ENCODE measurements at regions not wholly inside any gene's neighbourhood (a gene's known extent, or its start where the extent isn't known, plus 50 kb on each side); places are given as distances from the start of the nearest gene placed in this dataset.
A peak's percentile ranks its signal among the peaks of the same experiment; 100 is the strongest.

DNA sequence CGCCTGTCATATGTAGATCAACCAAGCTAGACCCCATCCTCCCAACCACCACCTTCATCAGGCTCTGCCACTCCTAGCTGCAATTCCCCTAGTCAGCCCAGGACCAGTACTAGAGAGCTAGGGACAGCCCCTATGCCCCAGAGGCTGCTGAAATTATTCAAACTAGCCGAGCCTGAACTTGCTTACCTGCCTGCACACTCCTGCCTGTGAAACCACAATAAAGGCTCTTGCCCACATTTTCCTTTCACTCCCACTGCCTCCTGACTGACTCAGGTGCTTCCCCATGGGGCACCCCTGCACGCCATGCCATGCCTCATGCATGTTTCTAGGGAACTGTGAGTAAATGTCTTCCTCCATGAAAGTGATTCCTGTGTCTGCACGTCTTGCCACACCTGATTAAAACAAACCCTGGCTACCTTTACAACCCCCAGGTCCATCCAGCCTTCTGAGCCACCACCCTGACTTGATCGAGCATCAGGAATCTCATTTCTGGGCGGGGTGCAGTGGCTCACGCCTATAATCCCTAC lies 66.5 kb upstream of the IER3 start:
- TF ChIP-seq TCF12 (IDR thresholded peaks at IDR 0.05; ENCODE audit: low read depth) = no peak

DNA sequence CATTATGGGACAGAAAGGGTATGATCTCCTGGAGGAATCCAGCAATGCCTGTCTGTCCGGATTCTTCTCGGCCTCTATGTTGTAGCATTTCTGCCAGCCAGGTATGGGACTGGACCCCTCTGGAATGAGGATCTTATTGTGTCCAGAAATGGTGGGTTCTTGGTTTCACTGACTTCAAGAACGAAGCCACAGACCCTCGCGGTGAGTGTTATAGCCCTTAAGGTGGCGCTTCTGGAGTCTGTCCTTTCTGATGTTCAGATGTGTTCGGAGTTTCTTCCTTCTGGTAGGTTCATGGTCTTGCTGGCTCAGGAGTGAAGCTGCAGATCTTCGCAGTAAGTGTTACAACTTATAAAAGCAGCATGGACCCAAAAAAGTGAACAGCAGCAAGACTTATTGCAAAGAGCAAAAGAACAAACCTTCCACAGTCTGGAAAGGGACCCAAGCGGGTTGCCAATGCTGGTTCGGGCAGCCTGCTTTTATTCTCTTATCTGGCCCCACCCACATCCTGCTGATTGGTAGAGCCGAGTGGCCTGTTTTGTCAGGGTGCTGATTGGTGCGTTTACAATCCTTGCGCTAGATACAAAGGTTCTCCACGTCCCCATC lies 62.3 kb upstream of the IER3 start:
- TF ChIP-seq, protein P1, sequence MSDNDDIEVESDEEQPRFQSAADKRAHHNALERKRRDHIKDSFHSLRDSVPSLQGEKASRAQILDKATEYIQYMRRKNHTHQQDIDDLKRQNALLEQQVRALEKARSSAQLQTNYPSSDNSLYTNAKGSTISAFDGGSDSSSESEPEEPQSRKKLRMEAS (IDR thresholded peaks at IDR 0.05) = no peak
- peak; percentile 45 for TF ChIP-seq TEAD4 (IDR thresholded peaks at IDR 0.05)

GRCh38 chr6:30804333-30804732 lies 60.0 kb upstream of the IER3 start:
- no peak for TF ChIP-seq TCF12 (IDR thresholded peaks at IDR 0.05; ENCODE audit: low read depth)

DNA sequence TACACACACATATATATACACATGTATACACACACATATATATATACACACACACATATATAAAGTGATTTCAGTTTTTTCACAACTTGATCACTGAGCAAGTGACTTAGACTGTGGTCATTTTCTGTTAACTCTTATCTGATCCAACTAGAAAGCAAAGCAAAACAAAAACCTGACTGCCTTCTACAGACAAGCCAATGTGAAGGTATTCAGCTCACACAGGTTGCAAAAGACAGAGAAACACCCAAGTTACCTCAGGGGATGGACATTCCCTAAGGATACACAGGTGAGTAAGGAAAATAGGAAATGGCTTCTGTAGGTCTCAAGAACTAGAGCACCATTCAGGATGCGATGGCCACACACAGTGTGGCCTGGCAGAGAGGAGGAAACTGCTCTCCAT lies 58.4 kb upstream of the IER3 start:
- no peak for TF ChIP-seq TAF1 (IDR thresholded peaks at IDR 0.05; ENCODE audit: low read depth)
- no peak for TF ChIP-seq FOXM1 (IDR thresholded peaks at IDR 0.05; ENCODE audit: borderline replicate concordance, low read depth)
- TF ChIP-seq CEBPB (IDR thresholded peaks at IDR 0.05) = no peak
- TF ChIP-seq YY1 (IDR thresholded peaks at IDR 0.05; ENCODE audit: low read depth) = no peak

DNA sequence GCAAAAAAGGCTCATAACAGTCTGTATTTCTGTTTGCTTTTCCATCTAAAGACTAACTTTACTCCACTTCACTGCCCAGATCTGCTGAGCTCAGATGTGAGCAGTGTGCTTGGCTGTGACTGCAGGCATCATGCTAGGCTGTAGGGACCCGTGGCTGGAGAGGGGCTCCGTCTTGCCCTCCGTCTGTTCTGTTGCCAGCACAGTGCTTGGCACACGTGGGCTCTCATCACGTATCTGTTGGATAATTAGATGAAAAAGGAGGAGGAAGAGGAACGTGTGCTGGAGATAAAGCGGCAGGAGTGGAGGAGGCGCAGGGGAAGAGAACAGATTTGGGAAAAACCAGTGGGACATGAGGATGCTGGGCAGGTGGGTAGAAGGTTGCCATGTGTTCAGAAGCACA lies 57.6 kb upstream of the IER3 start:
- TF ChIP-seq, protein P2, sequence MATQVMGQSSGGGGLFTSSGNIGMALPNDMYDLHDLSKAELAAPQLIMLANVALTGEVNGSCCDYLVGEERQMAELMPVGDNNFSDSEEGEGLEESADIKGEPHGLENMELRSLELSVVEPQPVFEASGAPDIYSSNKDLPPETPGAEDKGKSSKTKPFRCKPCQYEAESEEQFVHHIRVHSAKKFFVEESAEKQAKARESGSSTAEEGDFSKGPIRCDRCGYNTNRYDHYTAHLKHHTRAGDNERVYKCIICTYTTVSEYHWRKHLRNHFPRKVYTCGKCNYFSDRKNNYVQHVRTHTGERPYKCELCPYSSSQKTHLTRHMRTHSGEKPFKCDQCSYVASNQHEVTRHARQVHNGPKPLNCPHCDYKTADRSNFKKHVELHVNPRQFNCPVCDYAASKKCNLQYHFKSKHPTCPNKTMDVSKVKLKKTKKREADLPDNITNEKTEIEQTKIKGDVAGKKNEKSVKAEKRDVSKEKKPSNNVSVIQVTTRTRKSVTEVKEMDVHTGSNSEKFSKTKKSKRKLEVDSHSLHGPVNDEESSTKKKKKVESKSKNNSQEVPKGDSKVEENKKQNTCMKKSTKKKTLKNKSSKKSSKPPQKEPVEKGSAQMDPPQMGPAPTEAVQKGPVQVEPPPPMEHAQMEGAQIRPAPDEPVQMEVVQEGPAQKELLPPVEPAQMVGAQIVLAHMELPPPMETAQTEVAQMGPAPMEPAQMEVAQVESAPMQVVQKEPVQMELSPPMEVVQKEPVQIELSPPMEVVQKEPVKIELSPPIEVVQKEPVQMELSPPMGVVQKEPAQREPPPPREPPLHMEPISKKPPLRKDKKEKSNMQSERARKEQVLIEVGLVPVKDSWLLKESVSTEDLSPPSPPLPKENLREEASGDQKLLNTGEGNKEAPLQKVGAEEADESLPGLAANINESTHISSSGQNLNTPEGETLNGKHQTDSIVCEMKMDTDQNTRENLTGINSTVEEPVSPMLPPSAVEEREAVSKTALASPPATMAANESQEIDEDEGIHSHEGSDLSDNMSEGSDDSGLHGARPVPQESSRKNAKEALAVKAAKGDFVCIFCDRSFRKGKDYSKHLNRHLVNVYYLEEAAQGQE (IDR thresholded peaks at IDR 0.05; ENCODE audit: low read depth) = no peak
- TF ChIP-seq NFIC (IDR thresholded peaks at IDR 0.05) (no peak), RAD21 (IDR thresholded peaks at IDR 0.05; ENCODE audit: low read depth) (no peak), EGR1 (IDR thresholded peaks at IDR 0.05) (no peak), ZBTB7A (IDR thresholded peaks at IDR 0.05; ENCODE audit: low read depth) (no peak), EP300 (IDR thresholded peaks at IDR 0.05; ENCODE audit: borderline replicate concordance) (no peak), FOXM1 (IDR thresholded peaks at IDR 0.05; ENCODE audit: borderline replicate concordance, low read depth) (no peak), CREB1 (IDR thresholded peaks at IDR 0.05; ENCODE audit: low read depth) (no peak), YY1 (IDR thresholded peaks at IDR 0.05; ENCODE audit: low read depth) (no peak), TAF1 (IDR thresholded peaks at IDR 0.05; ENCODE audit: low read depth) (no peak), TEAD4 (IDR thresholded peaks at IDR 0.05) (no peak), USF1 (IDR thresholded peaks at IDR 0.05) (no peak), TCF12 (IDR thresholded peaks at IDR 0.05; ENCODE audit: low read depth) (no peak), CEBPB (IDR thresholded peaks at IDR 0.05) (no peak)
- TF ChIP-seq, protein P1 (IDR thresholded peaks at IDR 0.05) = no peak

GRCh38 chr6:30800871-30801270 lies 56.5 kb upstream of the IER3 start:
- TF ChIP-seq TCF12 (IDR thresholded peaks at IDR 0.05; ENCODE audit: low read depth) (no peak), EGR1 (IDR thresholded peaks at IDR 0.05) (no peak), FOXM1 (IDR thresholded peaks at IDR 0.05; ENCODE audit: borderline replicate concordance, low read depth) (no peak), CEBPB (IDR thresholded peaks at IDR 0.05) (no peak), EP300 (IDR thresholded peaks at IDR 0.05; ENCODE audit: borderline replicate concordance) (no peak), ZBTB7A (IDR thresholded peaks at IDR 0.05; ENCODE audit: low read depth) (no peak), USF1 (IDR thresholded peaks at IDR 0.05) (no peak), CREB1 (IDR thresholded peaks at IDR 0.05; ENCODE audit: low read depth) (no peak)
- TF ChIP-seq, protein P2 (IDR thresholded peaks at IDR 0.05; ENCODE audit: low read depth) = no peak
- TF ChIP-seq, protein P1 (IDR thresholded peaks at IDR 0.05) = no peak

GRCh38 chr6:30799210-30799609 lies 54.9 kb upstream of the IER3 start:
- TF ChIP-seq NFIC (IDR thresholded peaks at IDR 0.05) (no peak), CREB1 (IDR thresholded peaks at IDR 0.05; ENCODE audit: low read depth) (no peak), RAD21 (IDR thresholded peaks at IDR 0.05; ENCODE audit: low read depth) (no peak), EP300 (IDR thresholded peaks at IDR 0.05; ENCODE audit: borderline replicate concordance) (no peak), TEAD4 (IDR thresholded peaks at IDR 0.05) (no peak), YY1 (IDR thresholded peaks at IDR 0.05; ENCODE audit: low read depth) (no peak), ZBTB7A (IDR thresholded peaks at IDR 0.05; ENCODE audit: low read depth) (no peak), USF1 (IDR thresholded peaks at IDR 0.05) (no peak), EGR1 (IDR thresholded peaks at IDR 0.05) (no peak), CEBPB (IDR thresholded peaks at IDR 0.05) (no peak), TCF12 (IDR thresholded peaks at IDR 0.05; ENCODE audit: low read depth) (no peak)
- TF ChIP-seq, protein P2 (IDR thresholded peaks at IDR 0.05; ENCODE audit: low read depth) = no peak
- TF ChIP-seq, protein P1 (IDR thresholded peaks at IDR 0.05) = no peak

Data from Ishikawa (cell line).